ENCODE measurements at regions not wholly inside any gene's neighbourhood (a gene's known extent, or its start where the extent isn't known, plus 50 kb on each side); places are given as distances from the start of the nearest gene placed in this dataset.

GRCh38 chr1:167159782-167160181, 60.9 kb upstream of the POU2F1 start:
- H3K4me1 Mint-ChIP-seq = peaks cover 0 to 7% of the 10 kb centered on the region in 2 donors
- peaks cover 2 to 8% of the 10 kb centered on the region in 2 donors for H3K27me3 Mint-ChIP-seq (ENCODE audit: low read depth in 2 of 2)
- ATAC-seq = no peak
- H3K9me3 Mint-ChIP-seq = no peaks in the 10 kb centered on the region
- no peak for DNase-seq
- Histone ChIP-seq H3K27me3 (ENCODE audit: control insufficient read depth, insufficient read depth, low read length) (no peaks in the 10 kb centered on the region), H3K36me3 (ENCODE audit: control insufficient read depth, insufficient read depth, low read length) (no peaks in the 10 kb centered on the region), H3K4me1 (ENCODE audit: control insufficient read depth, insufficient read depth, low read length) (peaks cover 4% of the 10 kb centered on the region), H3K27ac (ENCODE audit: low read length) (no peak overlapping the region), H3K9me3 (ENCODE audit: control insufficient read depth, insufficient read depth, low read length) (no peaks in the 10 kb centered on the region), H3K4me3 (ENCODE audit: low read length) (no peak overlapping the region)
- over 99% methylated on average over 5 of the region's 5 CpGs for WGBS (ENCODE audit: insufficient coverage)
- no peak overlapping the region for H3K27ac Mint-ChIP-seq
- no peak overlapping the region for H3K4me3 Mint-ChIP-seq
- intact Hi-C loops (cut with micrococcal nuclease) = no loop called here
- TF ChIP-seq, protein P1, sequence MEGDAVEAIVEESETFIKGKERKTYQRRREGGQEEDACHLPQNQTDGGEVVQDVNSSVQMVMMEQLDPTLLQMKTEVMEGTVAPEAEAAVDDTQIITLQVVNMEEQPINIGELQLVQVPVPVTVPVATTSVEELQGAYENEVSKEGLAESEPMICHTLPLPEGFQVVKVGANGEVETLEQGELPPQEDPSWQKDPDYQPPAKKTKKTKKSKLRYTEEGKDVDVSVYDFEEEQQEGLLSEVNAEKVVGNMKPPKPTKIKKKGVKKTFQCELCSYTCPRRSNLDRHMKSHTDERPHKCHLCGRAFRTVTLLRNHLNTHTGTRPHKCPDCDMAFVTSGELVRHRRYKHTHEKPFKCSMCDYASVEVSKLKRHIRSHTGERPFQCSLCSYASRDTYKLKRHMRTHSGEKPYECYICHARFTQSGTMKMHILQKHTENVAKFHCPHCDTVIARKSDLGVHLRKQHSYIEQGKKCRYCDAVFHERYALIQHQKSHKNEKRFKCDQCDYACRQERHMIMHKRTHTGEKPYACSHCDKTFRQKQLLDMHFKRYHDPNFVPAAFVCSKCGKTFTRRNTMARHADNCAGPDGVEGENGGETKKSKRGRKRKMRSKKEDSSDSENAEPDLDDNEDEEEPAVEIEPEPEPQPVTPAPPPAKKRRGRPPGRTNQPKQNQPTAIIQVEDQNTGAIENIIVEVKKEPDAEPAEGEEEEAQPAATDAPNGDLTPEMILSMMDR (IDR thresholded peaks at IDR 0.05) = no peak
- no peaks in the 10 kb centered on the region for H3K36me3 Mint-ChIP-seq

GRCh38 chr1:167161242-167161641, 59.4 kb upstream of the POU2F1 start:
- no peak overlapping the region for H3K4me3 ChIP-seq (ENCODE audit: low read length)
- H3K27me3 Mint-ChIP-seq (ENCODE audit: low read depth in 2 of 2) = peaks cover 9 to 11% of the 10 kb centered on the region in 2 donors
- H3K4me3 Mint-ChIP-seq = no peak overlapping the region
- peaks cover 4% of the 10 kb centered on the region for H3K4me1 ChIP-seq (ENCODE audit: control insufficient read depth, insufficient read depth, low read length)
- no peaks in the 10 kb centered on the region for H3K36me3 ChIP-seq (ENCODE audit: control insufficient read depth, insufficient read depth, low read length)
- no peak overlapping the region for H3K27ac ChIP-seq (ENCODE audit: low read length)
- intact Hi-C loops (cut with micrococcal nuclease) = no loop called here
- 67% methylated on average over 5 of the region's 5 CpGs for WGBS (ENCODE audit: insufficient coverage)
- H3K27me3 ChIP-seq (ENCODE audit: control insufficient read depth, insufficient read depth, low read length) = no peaks in the 10 kb centered on the region
- H3K36me3 Mint-ChIP-seq = no peaks in the 10 kb centered on the region
- H3K9me3 ChIP-seq (ENCODE audit: control insufficient read depth, insufficient read depth, low read length) = no peaks in the 10 kb centered on the region
- H3K4me1 Mint-ChIP-seq = peaks cover 0 to 7% of the 10 kb centered on the region in 2 donors
- H3K27ac Mint-ChIP-seq = no peak overlapping the region
- DNase-seq (no peak), ATAC-seq (no peak)
- TF ChIP-seq, protein P1 (IDR thresholded peaks at IDR 0.05) = no peak
- no peaks in the 10 kb centered on the region for H3K9me3 Mint-ChIP-seq

GRCh38 chr1:167161762-167162161, 58.9 kb upstream of the POU2F1 start:
- no peak overlapping the region for H3K27ac ChIP-seq (ENCODE audit: low read length)
- H3K27me3 ChIP-seq (ENCODE audit: control insufficient read depth, insufficient read depth, low read length) = no peaks in the 10 kb centered on the region
- H3K4me3 Mint-ChIP-seq = no peak overlapping the region
- DNase-seq = no peak
- no peak overlapping the region for H3K27ac Mint-ChIP-seq
- H3K36me3 Mint-ChIP-seq = no peaks in the 10 kb centered on the region
- ATAC-seq = no peak
- H3K4me3 ChIP-seq (ENCODE audit: low read length) = no peak overlapping the region
- no peaks in the 10 kb centered on the region for H3K9me3 Mint-ChIP-seq
- H3K27me3 Mint-ChIP-seq (ENCODE audit: low read depth in 2 of 2) = peaks cover 11 to 14% of the 10 kb centered on the region in 2 donors
- no peaks in the 10 kb centered on the region for H3K36me3 ChIP-seq (ENCODE audit: control insufficient read depth, insufficient read depth, low read length)
- H3K9me3 ChIP-seq (ENCODE audit: control insufficient read depth, insufficient read depth, low read length) = no peaks in the 10 kb centered on the region
- intact Hi-C loops (cut with micrococcal nuclease) = no loop called here
- TF ChIP-seq, protein P1 (IDR thresholded peaks at IDR 0.05) = no peak
- peaks cover 4% of the 10 kb centered on the region for H3K4me1 ChIP-seq (ENCODE audit: control insufficient read depth, insufficient read depth, low read length)
- WGBS (ENCODE audit: insufficient coverage) = 97% methylated on average over 4 of the region's 4 CpGs
- peaks cover 0 to 7% of the 10 kb centered on the region in 2 donors for H3K4me1 Mint-ChIP-seq

- ATAC-seq (no peak), DNase-seq (no peak)
- Histone ChIP-seq H3K9me3 (ENCODE audit: control insufficient read depth, insufficient read depth, low read length) (no peaks in the 10 kb centered on the region), H3K27me3 (ENCODE audit: control insufficient read depth, insufficient read depth, low read length) (no peaks in the 10 kb centered on the region), H3K4me1 (ENCODE audit: control insufficient read depth, insufficient read depth, low read length) (no peaks in the 10 kb centered on the region), H3K27ac (ENCODE audit: low read length) (no peak overlapping the region), H3K4me3 (ENCODE audit: low read length) (no peak overlapping the region), H3K36me3 (ENCODE audit: control insufficient read depth, insufficient read depth, low read length) (no peaks in the 10 kb centered on the region)
- H3K4me1 Mint-ChIP-seq = no peaks in the 10 kb centered on the region
- H3K4me3 Mint-ChIP-seq = no peak overlapping the region
- H3K27me3 Mint-ChIP-seq (ENCODE audit: low read depth in 2 of 2) = peaks cover 23 to 39% of the 10 kb centered on the region in 2 donors
- intact Hi-C loops (cut with micrococcal nuclease) = no loop called here
- WGBS (ENCODE audit: insufficient coverage) = 43% methylated on average over 1 of the region's 2 CpGs
- TF ChIP-seq, protein P1 (IDR thresholded peaks at IDR 0.05) = no peak
- no peak overlapping the region for H3K27ac Mint-ChIP-seq
- no peaks in the 10 kb centered on the region for H3K36me3 Mint-ChIP-seq
- no peaks in the 10 kb centered on the region for H3K9me3 Mint-ChIP-seq
Observed at GRCh38 chr1:167165219-167165618, 55.5 kb upstream of the POU2F1 start.
